Stimulated activated CD8-positive, alpha-beta memory T cell treated with anti-CD3 and anti-CD28 coated beads, Interleukin-4, amount 100 ng/mL, for 48 hours (primary cell): ENCODE measurements at regions not wholly inside any gene's neighbourhood (a gene's known extent, or its start where the extent isn't known, plus 50 kb on each side); places are given as distances from the start of the nearest gene placed in this dataset.
"Not testable (repeated sequence)": the region's sequence is repeated elsewhere in the genome, so short reads cannot be mapped to it uniquely, and the experiment has no call there.

Source experiments
- DNase-seq: peaks from one replicate; pipeline ENCODE4 v3.0.0-alpha.2; 2020

- no peak for DNase-seq
Measured at GRCh38 chr6:119858901-119859300, 509.3 kb upstream of the MAN1A1 start.

GRCh38 chr6:119856136-119856535 lies 506.6 kb upstream of the MAN1A1 start:
- DNase-seq: peak; percentile 25

- DNase-seq: no peak
Measured at GRCh38 chr6:119848696-119849095, 499.1 kb upstream of the MAN1A1 start.

- no peak for DNase-seq
Measured at GRCh38 chr6:119845161-119845560, 495.6 kb upstream of the MAN1A1 start.

GRCh38 chr6:119844387-119844786 lies 494.8 kb upstream of the MAN1A1 start:
- no peak for DNase-seq

GRCh38 chr6:119842191-119842590 lies 492.6 kb upstream of the MAN1A1 start:
- DNase-seq: no peak

- DNase-seq: no peak
Measured at GRCh38 chr6:119838043-119838442, 488.5 kb upstream of the MAN1A1 start.

- no peak for DNase-seq
Measured at GRCh38 chr6:119834418-119834817, 484.9 kb upstream of the MAN1A1 start.

- no peak for DNase-seq
Measured at GRCh38 chr6:119832411-119832810, 482.9 kb upstream of the MAN1A1 start.

GRCh38 chr6:119830494-119831295 lies 481.1 kb upstream of the MAN1A1 start:
- DNase-seq: no peak

GRCh38 chr6:119830069-119830468 lies 480.5 kb upstream of the MAN1A1 start:
- DNase-seq: no peak

GRCh38 chr6:119829499-119829898 lies 479.9 kb upstream of the MAN1A1 start:
- DNase-seq: not testable (repeated sequence)

GRCh38 chr6:119829006-119829405 lies 479.4 kb upstream of the MAN1A1 start:
- DNase-seq: no peak

GRCh38 chr6:119821380-119821779 lies 471.8 kb upstream of the MAN1A1 start:
- DNase-seq: no peak

GRCh38 chr6:119818876-119819275 lies 469.3 kb upstream of the MAN1A1 start:
- DNase-seq: no peak

GRCh38 chr6:119814609-119815400 lies 465.2 kb upstream of the MAN1A1 start:
- no peak for DNase-seq

GRCh38 chr6:119802464-119802863 lies 452.9 kb upstream of the MAN1A1 start:
- DNase-seq: no peak

GRCh38 chr6:119801056-119801455 lies 451.5 kb upstream of the MAN1A1 start:
- DNase-seq: no peak

GRCh38 chr6:119800526-119800925 lies 451.0 kb upstream of the MAN1A1 start:
- DNase-seq: no peak

GRCh38 chr6:119799596-119800509 lies 450.3 kb upstream of the MAN1A1 start:
- DNase-seq: no peak

- no peak for DNase-seq
Measured at GRCh38 chr6:119791736-119792135, 442.2 kb upstream of the MAN1A1 start.

- DNase-seq: no peak
Measured at GRCh38 chr6:119781365-119781764, 431.8 kb upstream of the MAN1A1 start.

- no peak for DNase-seq
Measured at GRCh38 chr6:119768201-119768600, 418.6 kb upstream of the MAN1A1 start.
